Adrenal gland (tissue), 9 donors: ENCODE measurements at regions not wholly inside any gene's neighbourhood (a gene's known extent, or its start where the extent isn't known, plus 50 kb on each side); places are given as distances from the start of the nearest gene placed in this dataset.

Experiments
- DNase-seq, 7 donors: peaks; one replicate each; pipeline ENCODE4 v3.0.0-alpha.2; 2019 to 2020
- H3K27ac ChIP-seq, 5 donors: fragments of 200-600 bp; sonication (generic) in 4 of 5; 1 replicate in 3 of 5; 2 replicates in 2 of 5; pipeline versions ENCODE4 v1.5.1 to v1.8.0; 2016 to 2020; ENCODE audit warnings: mild to moderate bottlenecking in 1 of 5
- H3K27me3 ChIP-seq: fragments of 200-600 bp; 2 replicates; pipeline ENCODE4 v1.8.0; 2021
- H3K36me3 ChIP-seq, 2 donors: fragments of 200-600 bp; replicated peaks in 1 of 2; 1 replicate in 1 of 2; 2 replicates in 1 of 2; pipeline versions ENCODE4 v1.5.1 to v1.8.0; 2018 to 2022
- H3K4me1 ChIP-seq, 2 donors: fragments of 200-600 bp; replicated peaks in 1 of 2; 1 replicate in 1 of 2; 2 replicates in 1 of 2; pipeline versions ENCODE4 v1.5.1 to v1.8.0; 2018 to 2021
- H3K4me3 ChIP-seq, 4 donors: fragments of 200-600 bp; sonication (generic) in 3 of 4; one replicate each; pipeline ENCODE4 v1.5.1; 2016 to 2018
- H3K9me3 ChIP-seq, 3 donors: fragments of 200-600 bp; sonication (generic) in 1 of 3; replicated peaks in 1 of 3; 1 replicate in 2 of 3; 2 replicates in 1 of 3; pipeline versions ENCODE4 v1.5.1 to v1.8.0; 2016 to 2021
- POLR2A ChIP-seq, 2 donors: fragments of 450-650 bp; IDR thresholded peaks; one replicate each; pipeline ENCODE4 v1.6.1; 2017; ENCODE audit warnings: antibody characterized with exemption in 2 of 2, mild to moderate bottlenecking in 2 of 2, moderate library complexity in 1 of 2
- WGBS, 4 donors: extraction: QIAGEN DNeasy Blood & Tissue Kit in 2 of 4; methylation state at CpG; one replicate each; pipeline versions ENCODE4 v1.1.5 to v1.1.7; 2013 to 2017; 5-methylcytosine and 5-hydroxymethylcytosine counted together
- intact Hi-C, 2 donors: fragments of 100-400 bp; cut with DNase I; formaldehyde crosslinking; loops; one replicate each; pipeline versions ENCODE4 v1.14.1 to v1.15.0; 2022 to 2023
- TF ChIP-seq, protein P1 (sequence below), 6 experiments: fragments of 450-650 bp in 4 of 6; fragments of 200-600 bp in 2 of 6; sonication (generic) in 1 of 6; IDR thresholded peaks; 1 replicate in 5 of 6; 2 replicates in 1 of 6; pipeline versions ENCODE4 v1.5.1 to v1.8.0; 2016 to 2021; ENCODE audit warnings: antibody characterized with exemption in 6 of 6, mild to moderate bottlenecking in 2 of 6, moderate library complexity in 1 of 6
- donor health status: healthy with polysubstance abuse.
- donor health status: Bipolar disorder and iron deficiency.
- donor health status: DM: yes; HTN: yes; CAD: no.
- donor health status: DM: no; HTN: no; CAD: no.
- donor health status: DM: no; HTN: no; CAD: no.

DNA sequence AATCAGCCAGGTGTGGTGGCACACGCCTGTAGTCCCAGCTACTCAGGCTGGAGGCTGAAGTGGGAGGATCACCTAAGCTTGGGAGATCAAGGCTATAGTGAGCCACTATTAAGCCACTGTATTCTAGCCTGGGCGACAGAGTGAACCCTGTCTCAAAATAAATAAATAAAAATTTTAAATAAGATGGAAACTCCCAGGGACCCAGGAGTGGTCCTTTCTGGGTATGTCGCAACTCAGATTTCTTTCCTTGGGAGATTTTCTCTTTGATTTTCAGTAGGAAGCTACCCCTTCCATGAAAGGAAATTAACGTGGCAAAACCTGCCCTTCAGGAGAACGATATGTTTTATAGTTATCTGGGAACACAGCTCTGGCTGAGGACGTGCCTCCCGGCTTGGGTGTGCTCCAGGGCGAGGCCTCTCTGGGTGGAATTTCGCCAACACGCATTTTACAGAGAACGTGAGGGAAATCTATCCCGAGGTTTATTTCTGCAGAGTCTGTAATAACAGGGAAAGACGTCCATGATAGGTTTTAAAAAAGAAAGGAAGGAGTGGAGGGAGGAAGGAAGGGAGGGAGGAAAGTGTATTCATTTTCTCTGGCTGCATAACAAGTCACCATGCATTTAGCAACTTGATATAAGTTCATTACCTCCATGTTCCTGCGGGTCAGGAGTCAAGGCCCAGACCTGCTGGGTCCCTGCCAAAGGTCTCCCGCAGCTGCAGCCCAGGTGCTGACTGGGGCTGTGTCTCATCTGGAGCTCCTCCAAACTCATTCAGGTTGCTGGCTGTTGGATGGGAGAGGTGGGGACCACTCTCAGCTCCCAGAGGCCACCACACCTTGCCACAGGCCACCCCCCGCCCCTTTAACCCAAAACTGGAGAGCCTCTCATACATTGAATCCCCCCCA, 80.6 kb upstream of the GSC start:
- Histone ChIP-seq H3K36me3 (no peaks in the 10 kb centered on the region), H3K4me1 (no peaks in the 10 kb centered on the region), H3K9me3 (no peaks in the 10 kb centered on the region), H3K27ac (no peak overlapping the region), H3K27me3 (no peaks in the 10 kb centered on the region), H3K4me3 (no peak overlapping the region)
- intact Hi-C loops = no loop called here
- no peak for TF ChIP-seq POLR2A (IDR thresholded peaks at IDR 0.05)
- TF ChIP-seq, protein P1, sequence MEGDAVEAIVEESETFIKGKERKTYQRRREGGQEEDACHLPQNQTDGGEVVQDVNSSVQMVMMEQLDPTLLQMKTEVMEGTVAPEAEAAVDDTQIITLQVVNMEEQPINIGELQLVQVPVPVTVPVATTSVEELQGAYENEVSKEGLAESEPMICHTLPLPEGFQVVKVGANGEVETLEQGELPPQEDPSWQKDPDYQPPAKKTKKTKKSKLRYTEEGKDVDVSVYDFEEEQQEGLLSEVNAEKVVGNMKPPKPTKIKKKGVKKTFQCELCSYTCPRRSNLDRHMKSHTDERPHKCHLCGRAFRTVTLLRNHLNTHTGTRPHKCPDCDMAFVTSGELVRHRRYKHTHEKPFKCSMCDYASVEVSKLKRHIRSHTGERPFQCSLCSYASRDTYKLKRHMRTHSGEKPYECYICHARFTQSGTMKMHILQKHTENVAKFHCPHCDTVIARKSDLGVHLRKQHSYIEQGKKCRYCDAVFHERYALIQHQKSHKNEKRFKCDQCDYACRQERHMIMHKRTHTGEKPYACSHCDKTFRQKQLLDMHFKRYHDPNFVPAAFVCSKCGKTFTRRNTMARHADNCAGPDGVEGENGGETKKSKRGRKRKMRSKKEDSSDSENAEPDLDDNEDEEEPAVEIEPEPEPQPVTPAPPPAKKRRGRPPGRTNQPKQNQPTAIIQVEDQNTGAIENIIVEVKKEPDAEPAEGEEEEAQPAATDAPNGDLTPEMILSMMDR (IDR thresholded peaks at IDR 0.05) = no peak
- WGBS, 4 donors = 69 to 75% (median 74%) methylated on average over 16 of the region's 16 CpGs
- no peak for DNase-seq

DNA sequence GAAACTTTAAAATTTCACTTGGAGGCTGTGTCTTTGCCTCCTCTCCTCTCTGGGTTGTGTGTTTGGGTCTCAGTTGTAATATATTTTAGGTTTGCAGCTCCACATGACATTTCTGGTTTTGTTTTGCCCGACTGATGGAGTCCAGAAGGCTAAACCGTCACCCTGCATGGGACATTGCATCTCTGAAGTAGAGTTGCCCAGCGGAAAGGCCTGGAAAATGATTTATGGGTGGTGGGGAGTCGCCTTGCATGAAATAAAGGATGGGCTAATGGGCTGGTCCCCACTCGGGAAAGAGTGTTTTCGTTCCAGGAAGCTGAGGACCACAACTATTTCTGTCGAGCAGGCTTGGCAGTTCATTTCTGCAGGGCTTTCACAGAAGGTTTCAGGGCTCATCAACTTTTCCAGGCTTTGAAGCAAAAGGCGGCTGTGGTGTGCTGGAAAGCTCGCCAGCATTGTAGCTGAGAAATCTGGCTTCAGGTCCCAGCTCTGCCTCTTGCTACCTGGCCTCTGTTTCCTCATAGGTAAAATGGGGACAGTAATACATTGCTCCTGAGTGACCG, 74.8 kb upstream of the GSC start:
- TF ChIP-seq, protein P1 (IDR thresholded peaks at IDR 0.05) = no peak
- TF ChIP-seq POLR2A (IDR thresholded peaks at IDR 0.05) = no peak
- no peak overlapping the region for H3K27ac ChIP-seq

DNA sequence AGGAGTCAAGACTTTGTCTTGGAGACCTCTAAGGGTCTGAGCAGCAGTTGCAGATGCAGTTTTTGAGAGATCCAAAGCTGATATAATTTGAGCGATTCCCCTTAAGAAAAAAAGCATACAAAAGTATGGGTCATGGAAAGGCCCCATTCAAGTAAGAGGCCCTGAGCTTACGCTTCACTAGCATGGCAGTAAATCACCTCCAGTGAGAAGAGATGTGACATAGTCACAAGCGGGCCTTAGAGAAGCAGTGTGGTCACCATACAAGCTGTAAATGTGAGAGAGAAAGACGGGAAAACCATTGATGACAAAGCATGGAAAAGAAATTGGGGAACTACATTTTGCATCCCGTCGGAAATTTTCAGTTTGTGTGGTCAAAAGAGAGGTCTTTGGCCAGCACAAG, 70.6 kb upstream of the GSC start:
- no peaks in the 10 kb centered on the region for H3K27me3 ChIP-seq
- WGBS, 4 donors = 74 to 92% (median 84%) methylated on average over 6 of the region's 6 CpGs
- no peaks in the 10 kb centered on the region for H3K4me1 ChIP-seq
- H3K9me3 ChIP-seq = no peaks in the 10 kb centered on the region
- H3K4me3 ChIP-seq = no peak overlapping the region
- no peaks in the 10 kb centered on the region for H3K36me3 ChIP-seq
- no peak overlapping the region for H3K27ac ChIP-seq
- DNase-seq = no peak
- intact Hi-C loops = no loop called here
- TF ChIP-seq, protein P1 (IDR thresholded peaks at IDR 0.05) = no peak
- no peak for TF ChIP-seq POLR2A (IDR thresholded peaks at IDR 0.05)

More for the DNA sequence above, 74.8 kb upstream of the GSC start:
- Histone ChIP-seq H3K4me1 (no peaks in the 10 kb centered on the region), H3K9me3 (no peaks in the 10 kb centered on the region), H3K36me3 (no peaks in the 10 kb centered on the region), H3K27me3 (no peaks in the 10 kb centered on the region), H3K4me3 (no peak overlapping the region)
- no peak for DNase-seq
- intact Hi-C loops = no loop called here
- 62 to 86% (median 64%) methylated on average over 7 to 10 of the region's 10 CpGs for WGBS, 4 donors

DNA sequence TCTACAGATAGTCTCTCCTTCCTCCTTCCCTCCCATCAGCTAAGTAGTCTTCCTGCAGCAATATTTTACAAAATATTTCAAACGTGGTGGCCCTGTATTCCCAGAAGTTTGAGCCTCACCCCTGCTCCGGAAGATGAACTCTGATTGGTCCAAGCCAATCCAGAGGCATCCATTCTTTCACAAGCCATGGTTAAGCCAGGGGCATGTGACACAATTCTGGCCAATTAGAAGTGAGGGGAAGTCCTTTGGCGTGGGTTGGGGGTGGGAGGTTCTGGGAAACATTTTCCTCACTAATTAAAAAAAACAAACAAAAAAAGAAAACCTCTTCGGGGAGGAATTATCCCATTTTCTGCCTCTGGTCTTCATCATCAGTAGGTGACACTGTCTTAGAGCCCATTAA, 69.4 kb upstream of the GSC start:
- Histone ChIP-seq H3K4me1 (no peaks in the 10 kb centered on the region), H3K9me3 (no peaks in the 10 kb centered on the region), H3K27me3 (no peaks in the 10 kb centered on the region), H3K4me3 (no peak overlapping the region), H3K36me3 (no peaks in the 10 kb centered on the region), H3K27ac (no peak overlapping the region)
- intact Hi-C loops = no loop called here
- TF ChIP-seq POLR2A (IDR thresholded peaks at IDR 0.05) = no peak
- TF ChIP-seq, protein P1 (IDR thresholded peaks at IDR 0.05) = no peak
- 56 to 69% (median 67%) methylated on average over 4 of the region's 4 CpGs for WGBS, 4 donors
- no peak for DNase-seq
